ENCODE measurements at regions not wholly inside any gene's neighbourhood (a gene's known extent, or its start where the extent isn't known, plus 50 kb on each side); places are given as distances from the start of the nearest gene placed in this dataset.

DNA sequence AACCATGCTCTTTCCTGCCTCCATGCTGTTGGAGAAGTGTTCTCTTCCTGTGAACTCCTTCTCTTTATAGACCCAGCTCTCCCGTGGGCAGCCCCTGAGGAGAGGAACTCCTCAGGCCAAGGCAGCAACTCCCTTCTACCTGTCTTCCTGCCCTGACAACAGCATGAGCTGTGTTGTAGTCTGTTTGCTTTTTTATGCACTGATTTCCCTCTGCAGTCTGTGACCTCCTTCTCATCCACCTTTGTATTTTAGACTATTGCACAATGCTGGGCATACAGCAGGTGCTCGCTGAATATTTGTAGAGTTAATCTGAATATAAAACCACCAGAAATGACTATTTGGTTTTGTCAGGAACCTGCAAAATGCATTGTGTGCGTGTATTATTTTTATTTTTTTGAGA, 152.2 kb upstream of the CHD6 start:
- no peak for DNase-seq (ENCODE audit: extremely low spot score)
- TF ChIP-seq, protein P1, sequence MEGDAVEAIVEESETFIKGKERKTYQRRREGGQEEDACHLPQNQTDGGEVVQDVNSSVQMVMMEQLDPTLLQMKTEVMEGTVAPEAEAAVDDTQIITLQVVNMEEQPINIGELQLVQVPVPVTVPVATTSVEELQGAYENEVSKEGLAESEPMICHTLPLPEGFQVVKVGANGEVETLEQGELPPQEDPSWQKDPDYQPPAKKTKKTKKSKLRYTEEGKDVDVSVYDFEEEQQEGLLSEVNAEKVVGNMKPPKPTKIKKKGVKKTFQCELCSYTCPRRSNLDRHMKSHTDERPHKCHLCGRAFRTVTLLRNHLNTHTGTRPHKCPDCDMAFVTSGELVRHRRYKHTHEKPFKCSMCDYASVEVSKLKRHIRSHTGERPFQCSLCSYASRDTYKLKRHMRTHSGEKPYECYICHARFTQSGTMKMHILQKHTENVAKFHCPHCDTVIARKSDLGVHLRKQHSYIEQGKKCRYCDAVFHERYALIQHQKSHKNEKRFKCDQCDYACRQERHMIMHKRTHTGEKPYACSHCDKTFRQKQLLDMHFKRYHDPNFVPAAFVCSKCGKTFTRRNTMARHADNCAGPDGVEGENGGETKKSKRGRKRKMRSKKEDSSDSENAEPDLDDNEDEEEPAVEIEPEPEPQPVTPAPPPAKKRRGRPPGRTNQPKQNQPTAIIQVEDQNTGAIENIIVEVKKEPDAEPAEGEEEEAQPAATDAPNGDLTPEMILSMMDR (IDR thresholded peaks at IDR 0.05; ENCODE audit: control extremely low read depth, extremely low read depth, low read depth, missing control alignments): no peak
- POLR2A ChIA-PET: no interaction called here
- CTCF ChIA-PET: no interaction called here

DNA sequence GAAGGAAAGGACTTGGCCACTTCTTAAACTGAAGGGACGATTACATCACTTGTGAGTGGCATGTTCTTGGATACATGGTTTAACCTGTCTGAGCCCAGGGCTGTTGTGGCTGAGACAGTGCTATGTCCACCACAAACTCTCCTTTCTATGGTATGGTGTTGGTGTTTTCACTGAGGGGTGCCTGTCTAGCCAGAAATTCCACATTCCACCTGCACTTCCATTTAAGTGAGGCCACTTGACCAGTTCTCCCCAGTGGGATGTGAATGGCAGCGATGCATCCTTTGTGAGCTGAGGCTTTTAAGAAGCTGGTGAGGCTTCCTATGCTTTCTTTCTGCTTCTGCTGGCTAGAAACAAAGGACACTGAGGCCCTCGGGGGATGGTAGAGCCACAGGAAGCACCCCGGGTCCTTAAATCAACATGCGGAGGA, 151.4 kb upstream of the CHD6 start:
- CTCF ChIA-PET: no interaction called here
- no peak for DNase-seq (ENCODE audit: extremely low spot score)

DNA sequence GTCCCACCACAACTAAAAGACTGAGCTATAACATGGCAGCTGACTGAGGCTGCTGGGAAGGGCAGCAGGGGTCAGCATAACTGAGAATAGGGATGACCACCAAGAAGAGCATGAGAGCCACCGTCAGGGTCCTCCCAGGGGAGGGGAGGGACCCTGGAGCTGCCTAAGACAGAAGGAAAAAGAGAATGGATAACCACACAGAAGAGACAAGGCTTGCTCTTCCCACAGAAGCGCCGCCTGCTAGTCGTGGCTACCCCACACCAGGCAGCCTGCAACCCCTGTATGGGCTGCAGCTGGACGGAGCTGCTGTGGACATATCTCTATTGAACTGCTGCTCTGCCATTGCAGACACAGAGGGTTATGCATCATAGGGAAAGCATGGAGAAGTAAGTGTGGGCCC, 132.0 kb upstream of the CHD6 start:
- ChIA-PET CTCF (interaction anchor here (0.9 to 6.2 kb wide), 2 partner anchors 12 to 16 kb away, joined by 4 to 40 read pairs; no protein-coding TSS in a partner anchor), POLR2A (no interaction called here)

More for the DNA sequence above, 151.4 kb upstream of the CHD6 start:
- POLR2A ChIA-PET: no interaction called here
- TF ChIP-seq, protein P1 (IDR thresholded peaks at IDR 0.05; ENCODE audit: control extremely low read depth, extremely low read depth, low read depth, missing control alignments): no peak

DNA sequence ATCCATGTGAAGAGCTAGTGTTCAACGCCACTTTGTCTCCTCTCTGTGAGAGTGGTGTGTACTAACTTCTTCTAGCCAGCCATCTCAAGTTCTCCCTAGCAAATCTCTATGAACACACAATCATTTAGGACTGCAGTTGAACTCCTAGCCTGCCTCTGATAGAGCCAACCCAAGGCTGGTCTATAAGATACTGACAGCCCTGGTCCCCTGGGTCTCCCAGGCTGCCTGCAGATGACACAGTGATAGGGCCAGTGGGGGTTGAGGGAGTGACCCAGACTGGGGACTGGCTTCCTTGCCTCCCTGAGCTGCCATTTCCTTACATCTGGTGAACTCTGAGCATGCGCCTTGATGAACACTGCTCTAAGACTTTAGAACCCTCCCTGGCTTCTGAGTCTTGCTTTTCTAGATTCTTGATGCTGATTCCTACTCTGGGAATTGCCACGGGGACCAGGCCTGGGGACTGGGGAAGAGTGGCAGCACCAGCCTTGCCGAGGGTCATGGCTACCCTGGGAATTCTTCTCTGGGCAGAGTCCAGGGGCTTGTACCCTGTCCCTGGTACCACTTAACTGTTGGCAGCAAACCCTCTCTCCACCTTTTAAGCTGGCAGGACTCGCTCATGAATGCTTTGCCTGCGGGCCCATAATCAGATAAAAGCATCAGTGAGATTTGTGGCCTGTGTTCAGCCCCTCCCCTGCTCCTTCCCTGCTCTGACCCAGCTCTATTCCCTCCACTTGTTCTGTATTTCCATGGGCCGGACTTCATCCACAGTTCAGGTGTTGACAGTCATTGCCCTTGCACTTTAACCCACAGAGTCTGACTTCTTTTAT, 130.8 kb upstream of the CHD6 start:
- ChIA-PET POLR2A (no interaction called here), CTCF (interaction anchor here (6.2 kb wide), 1 partner anchor 10 kb away, joined by 40 read pairs; no protein-coding TSS in a partner anchor)
- TF ChIP-seq, protein P1 (IDR thresholded peaks at IDR 0.05; ENCODE audit: control extremely low read depth, extremely low read depth, low read depth, missing control alignments): no peak
- DNase-seq (ENCODE audit: extremely low spot score): no peak

More for the DNA sequence above, 132.0 kb upstream of the CHD6 start:
- DNase-seq (ENCODE audit: extremely low spot score): no peak
- TF ChIP-seq, protein P1 (IDR thresholded peaks at IDR 0.05; ENCODE audit: control extremely low read depth, extremely low read depth, low read depth, missing control alignments): no peak

DNA sequence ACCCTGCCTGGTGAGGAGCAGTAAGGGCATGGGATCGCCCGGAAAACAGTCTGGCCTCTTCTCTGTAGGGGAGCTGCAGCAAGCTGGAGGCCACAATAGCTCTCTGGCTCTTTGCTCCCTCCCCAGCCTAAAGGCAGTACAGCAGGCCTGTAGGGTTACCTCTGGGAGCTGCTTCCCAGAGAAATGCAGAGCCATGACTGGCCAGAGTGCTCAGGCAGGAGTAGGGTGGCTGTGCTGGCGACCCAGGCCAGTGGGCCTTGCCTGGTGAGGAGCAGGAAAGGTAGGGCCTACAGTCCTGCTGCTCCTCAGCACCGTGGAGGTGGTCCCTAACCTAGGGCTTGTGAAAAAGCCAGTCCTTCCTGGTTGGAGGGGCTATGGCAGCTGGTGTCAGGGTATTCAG, 129.9 kb upstream of the CHD6 start:
- no peak for DNase-seq (ENCODE audit: extremely low spot score)
- TF ChIP-seq, protein P1 (IDR thresholded peaks at IDR 0.05; ENCODE audit: control extremely low read depth, extremely low read depth, low read depth, missing control alignments): no peak
- ChIA-PET CTCF (interaction anchor here (2.3 to 6.2 kb wide), 2 partner anchors 9 to 14 kb away, joined by 14 to 40 read pairs; no protein-coding TSS in a partner anchor), POLR2A (no interaction called here)

DNA sequence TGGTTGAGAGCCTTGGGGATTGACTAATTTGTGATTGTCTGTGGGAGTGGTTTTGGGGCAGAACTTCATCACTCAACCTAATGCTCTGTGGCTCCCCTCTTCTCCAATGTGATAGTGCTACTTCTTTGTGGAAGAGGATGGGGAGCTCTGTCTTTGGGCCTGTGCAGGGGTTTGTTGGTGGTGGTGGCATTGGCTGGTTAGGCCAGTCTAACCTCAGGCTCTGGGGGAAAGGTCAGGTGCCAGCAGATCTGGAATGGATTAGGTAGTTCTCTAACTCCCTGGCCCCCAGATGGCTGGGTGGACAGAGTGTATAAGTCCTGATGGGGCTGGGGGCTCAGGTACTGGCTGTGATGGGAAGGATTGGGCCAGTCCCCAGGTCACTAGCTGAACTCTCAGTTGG, 129.0 kb upstream of the CHD6 start:
- POLR2A ChIA-PET: no interaction called here
- TF ChIP-seq, protein P1 (IDR thresholded peaks at IDR 0.05; ENCODE audit: control extremely low read depth, extremely low read depth, low read depth, missing control alignments): no peak
- DNase-seq (ENCODE audit: extremely low spot score): no peak
- CTCF ChIA-PET: interaction anchor here (1.3 to 6.2 kb wide), 3 partner anchors 9 to 32 kb away, joined by 4 to 40 read pairs (median 14); no protein-coding TSS in a partner anchor

Measured in GM10248 (cell line).